Choroid plexus epithelial cell (primary cell): ENCODE measurements at regions not wholly inside any gene's neighbourhood (a gene's known extent, or its start where the extent isn't known, plus 50 kb on each side); places are given as distances from the start of the nearest gene placed in this dataset.

Source experiments
- DNase-seq: peaks from one replicate; pipeline ENCODE4 v3.0.0-alpha.2; 2010; ENCODE audit warnings: low read depth
- H3K4me3 ChIP-seq: 2 replicates; pipeline ENCODE4 v1.5.1; 2011; ENCODE audit warnings: low read depth, mild to moderate bottlenecking, control low read depth, low read length, moderate library complexity
- CTCF ChIP-seq: conservative IDR thresholded peaks from 2 replicates; pipeline ENCODE4 v1.5.1; 2011; ENCODE audit warnings: low read depth, mild to moderate bottlenecking, control low read depth, inconsistent platforms, low read length, moderate library complexity

- no peak overlapping the region for H3K4me3 ChIP-seq
- no peak for TF ChIP-seq CTCF
- no peak for DNase-seq
These were observed 382.2 kb downstream of the FUT8 start for GRCh38 chr14:65794674-65795279.

GRCh38 chr14:65798216-65798615 lies 385.7 kb downstream of the FUT8 start:
- TF ChIP-seq CTCF: no peak
- DNase-seq: no peak
- H3K4me3 ChIP-seq: no peak overlapping the region

GRCh38 chr14:65800694-65801093 lies 388.2 kb downstream of the FUT8 start:
- no peak for TF ChIP-seq CTCF
- H3K4me3 ChIP-seq: no peak overlapping the region

GRCh38 chr14:65802196-65802595 lies 389.7 kb downstream of the FUT8 start:
- H3K4me3 ChIP-seq: no peak overlapping the region

More at GRCh38 chr14:65800694-65801093, 388.2 kb downstream of the FUT8 start:
- DNase-seq: no peak

GRCh38 chr14:65803885-65804284 lies 391.4 kb downstream of the FUT8 start:
- no peak overlapping the region for H3K4me3 ChIP-seq
- TF ChIP-seq CTCF: no peak
- DNase-seq: no peak

More at GRCh38 chr14:65802196-65802595, 389.7 kb downstream of the FUT8 start:
- DNase-seq: no peak
- TF ChIP-seq CTCF: no peak

GRCh38 chr14:65804439-65805112 lies 392.0 kb downstream of the FUT8 start:
- DNase-seq: no peak
- no peak for TF ChIP-seq CTCF
- no peak overlapping the region for H3K4me3 ChIP-seq

- H3K4me3 ChIP-seq: no peak overlapping the region
- TF ChIP-seq CTCF: no peak
- no peak for DNase-seq
These were observed 392.6 kb downstream of the FUT8 start for GRCh38 chr14:65805113-65805473.
